AG04450 (cell line): ENCODE measurements at regions not wholly inside any gene's neighbourhood (a gene's known extent, or its start where the extent isn't known, plus 50 kb on each side); places are given as distances from the start of the nearest gene placed in this dataset.

Experiments used
- CTCF ChIA-PET: fragments of 300-600, 350-600 bp; formaldehyde crosslinking; extraction: SDS; loops from one replicate; lab custom pipeline; 2022; ENCODE audit warnings: antibody characterized with exemption, inconsistent platforms; lab: Charles Lee
- POLR2A ChIA-PET: fragments of 350-600 bp; formaldehyde crosslinking; extraction: SDS; loops from one replicate; lab custom pipeline; 2021; ENCODE audit warnings: antibody characterized with exemption, inconsistent platforms; lab: Yijun Ruan, JAX
- DNase-seq: peaks from one replicate; pipeline ENCODE4 v3.0.0-alpha.2; 2011; ENCODE audit warnings: low read depth, low spot score
- H3K27ac ChIP-seq: one replicate; pipeline ENCODE4 v1.5.1; 2012; ENCODE audit warnings: low read depth, low read length, control low read depth
- H3K27me3 ChIP-seq: one replicate; pipeline ENCODE4 v1.6.0; 2012; ENCODE audit warnings: low read length; ENCODE audit not compliant: control insufficient read depth, insufficient read depth
- H3K4me3 ChIP-seq: 2 replicates; pipeline ENCODE4 v1.5.1; 2011; ENCODE audit warnings: mild to moderate bottlenecking, low read depth, low read length, control low read depth
- H3K9me3 ChIP-seq: 2 replicates; pipeline ENCODE4 v1.5.1; 2012; ENCODE audit warnings: low read length; ENCODE audit not compliant: control insufficient read depth, insufficient read depth
- CTCF ChIP-seq: IDR thresholded peaks from 2 replicates; pipeline ENCODE4 v1.5.1; 2011; ENCODE audit warnings: low read depth, low read length, control low read depth, inconsistent platforms

DNA sequence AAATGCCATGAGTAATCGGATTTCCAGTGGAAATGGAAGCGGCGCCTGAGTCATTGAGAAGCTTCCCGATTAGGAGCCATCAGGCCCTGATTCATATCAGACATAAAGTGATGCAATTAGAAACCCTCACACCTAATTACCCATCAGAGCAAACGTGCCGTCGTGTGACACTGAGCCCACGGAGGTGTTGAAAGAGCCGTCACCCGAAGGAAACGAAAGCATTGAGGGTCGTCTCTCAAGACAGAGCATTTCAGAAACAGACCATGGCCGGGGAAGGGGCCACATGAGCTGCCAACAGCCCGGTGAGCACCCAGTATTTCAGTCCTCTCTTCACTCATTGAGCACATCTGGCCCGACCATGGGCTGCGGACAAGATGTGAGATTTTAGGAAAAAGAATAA, 829.3 kb downstream of the TBC1D22A start:
- Histone ChIP-seq H3K4me3 (no peak overlapping the region), H3K27me3 (no peaks in the 10 kb centered on the region), H3K27ac (no peak overlapping the region), H3K9me3 (peaks cover 77% of the 10 kb centered on the region)
- TF ChIP-seq CTCF: no peak
- ChIA-PET POLR2A (no interaction called here), CTCF (no interaction called here)
- DNase-seq: no peak

GRCh38 chr22:47591016-47591415, 828.6 kb downstream of the TBC1D22A start:
- TF ChIP-seq CTCF: no peak
- no peak for DNase-seq
- ChIA-PET CTCF (no interaction called here), POLR2A (no interaction called here)
- H3K4me3 ChIP-seq: no peak overlapping the region
- H3K9me3 ChIP-seq: peaks cover 73% of the 10 kb centered on the region
- H3K27ac ChIP-seq: no peak overlapping the region
- no peaks in the 10 kb centered on the region for H3K27me3 ChIP-seq

GRCh38 chr22:47589271-47590250, 827.1 kb downstream of the TBC1D22A start:
- ChIA-PET CTCF (no interaction called here), POLR2A (no interaction called here)
- no peak for DNase-seq

DNA sequence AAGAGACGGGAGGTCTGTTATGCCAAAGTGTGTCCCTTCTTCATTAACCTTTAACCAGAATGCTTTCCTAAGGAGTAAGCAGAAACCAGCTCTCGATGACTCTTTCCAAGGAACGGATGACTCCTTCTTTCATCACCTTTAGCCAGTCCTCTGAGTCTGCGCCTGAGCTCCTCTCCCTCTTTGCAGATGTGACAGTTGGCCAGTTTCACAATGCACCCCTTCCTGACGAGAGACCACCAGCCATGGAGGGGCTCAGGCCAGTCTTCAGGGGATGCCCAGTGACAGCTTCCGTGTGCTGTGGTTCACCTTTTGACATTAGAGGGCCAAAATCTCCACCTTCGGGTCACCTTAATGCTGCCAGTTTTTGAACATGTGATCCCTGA, 826.1 kb downstream of the TBC1D22A start:
- TF ChIP-seq CTCF: no peak
- Histone ChIP-seq H3K27ac (no peak overlapping the region), H3K9me3 (peaks cover 59% of the 10 kb centered on the region), H3K4me3 (no peak overlapping the region), H3K27me3 (no peaks in the 10 kb centered on the region)
- ChIA-PET CTCF (no interaction called here), POLR2A (no interaction called here)
- no peak for DNase-seq

More at GRCh38 chr22:47589271-47590250, 827.1 kb downstream of the TBC1D22A start:
- Histone ChIP-seq H3K4me3 (no peak overlapping the region), H3K27me3 (no peaks in the 10 kb centered on the region), H3K27ac (peak overlapping the region; percentile 21), H3K9me3 (peaks cover 69% of the 10 kb centered on the region)
- no peak for TF ChIP-seq CTCF

- POLR2A ChIA-PET: no interaction called here
Observed at GRCh38 chr22:47587861-47588577, 825.6 kb downstream of the TBC1D22A start.

More at GRCh38 chr22:47587861-47588577, 825.6 kb downstream of the TBC1D22A start:
- DNase-seq: no peak
- no peak for TF ChIP-seq CTCF
- Histone ChIP-seq H3K4me3 (no peak overlapping the region), H3K9me3 (peaks cover 53% of the 10 kb centered on the region), H3K27ac (no peak overlapping the region), H3K27me3 (no peaks in the 10 kb centered on the region)
- CTCF ChIA-PET: no interaction called here
